ENCODE measurements at regions not wholly inside any gene's neighbourhood (a gene's known extent, or its start where the extent isn't known, plus 50 kb on each side); places are given as distances from the start of the nearest gene placed in this dataset.

DNA sequence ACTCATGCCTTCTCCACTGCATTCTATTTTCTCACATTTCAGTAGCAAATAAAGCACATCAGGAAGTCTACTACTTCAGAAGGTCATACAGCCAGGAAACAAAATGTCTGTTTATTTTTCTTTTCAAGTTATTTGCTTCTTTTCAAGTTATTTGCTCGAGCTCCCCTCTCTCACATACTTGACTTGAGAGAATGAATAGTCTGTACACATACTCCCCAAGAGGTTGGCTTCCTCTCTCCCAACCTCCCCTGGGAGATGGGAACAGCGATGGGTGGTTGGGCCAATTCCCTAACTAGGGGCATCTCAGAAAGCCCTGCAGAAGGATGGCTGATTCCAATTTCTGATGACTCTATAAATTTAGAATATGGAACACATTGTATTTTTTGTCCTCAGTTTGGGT is 64.7 kb upstream of the PTPN13 start:
- no peak for DNase-seq
- Histone ChIP-seq H3K27me3 (ENCODE audit: control insufficient read depth, insufficient read depth, low read length) (no peaks in the 10 kb centered on the region), H3K36me3 (replicated peaks; ENCODE audit: control insufficient read depth, insufficient read depth, low read length) (no peaks in the 10 kb centered on the region), H3K4me3 (ENCODE audit: insufficient read depth, low read depth, low read length) (no peak overlapping the region)

DNA sequence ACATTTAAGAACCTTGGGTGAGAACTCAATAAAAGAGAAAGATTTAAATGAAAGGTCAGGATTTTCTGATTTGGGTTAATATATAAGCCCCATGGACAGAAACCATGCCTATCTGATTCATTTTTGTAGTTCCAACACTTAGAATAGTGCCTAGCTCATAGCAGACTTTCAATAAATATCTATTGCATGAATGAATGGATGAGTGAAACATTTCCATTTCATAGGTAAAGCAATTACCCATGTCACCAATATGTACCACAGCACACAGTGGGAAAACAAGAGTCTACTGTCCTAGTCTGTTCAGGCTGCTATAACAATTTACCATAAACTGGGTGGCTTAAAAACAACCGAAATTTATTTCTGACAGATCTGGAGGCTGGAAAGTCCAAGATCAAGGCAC is 63.9 kb upstream of the PTPN13 start:
- no peaks in the 10 kb centered on the region for H3K36me3 ChIP-seq (replicated peaks; ENCODE audit: control insufficient read depth, insufficient read depth, low read length)
- no peak overlapping the region for H3K4me3 ChIP-seq (ENCODE audit: insufficient read depth, low read depth, low read length)
- DNase-seq: no peak
- no peaks in the 10 kb centered on the region for H3K27me3 ChIP-seq (ENCODE audit: control insufficient read depth, insufficient read depth, low read length)

GRCh38 chr4:86531440-86531839 is 62.7 kb upstream of the PTPN13 start:
- H3K36me3 ChIP-seq (replicated peaks; ENCODE audit: control insufficient read depth, insufficient read depth, low read length): no peaks in the 10 kb centered on the region
- no peaks in the 10 kb centered on the region for H3K27me3 ChIP-seq (ENCODE audit: control insufficient read depth, insufficient read depth, low read length)
- no peak for DNase-seq
- H3K4me3 ChIP-seq (ENCODE audit: insufficient read depth, low read depth, low read length): no peak overlapping the region

GRCh38 chr4:86532851-86533250 is 61.3 kb upstream of the PTPN13 start:
- H3K4me3 ChIP-seq (ENCODE audit: insufficient read depth, low read depth, low read length): no peak overlapping the region
- no peaks in the 10 kb centered on the region for H3K36me3 ChIP-seq (replicated peaks; ENCODE audit: control insufficient read depth, insufficient read depth, low read length)
- DNase-seq: no peak
- no peaks in the 10 kb centered on the region for H3K27me3 ChIP-seq (ENCODE audit: control insufficient read depth, insufficient read depth, low read length)

DNA sequence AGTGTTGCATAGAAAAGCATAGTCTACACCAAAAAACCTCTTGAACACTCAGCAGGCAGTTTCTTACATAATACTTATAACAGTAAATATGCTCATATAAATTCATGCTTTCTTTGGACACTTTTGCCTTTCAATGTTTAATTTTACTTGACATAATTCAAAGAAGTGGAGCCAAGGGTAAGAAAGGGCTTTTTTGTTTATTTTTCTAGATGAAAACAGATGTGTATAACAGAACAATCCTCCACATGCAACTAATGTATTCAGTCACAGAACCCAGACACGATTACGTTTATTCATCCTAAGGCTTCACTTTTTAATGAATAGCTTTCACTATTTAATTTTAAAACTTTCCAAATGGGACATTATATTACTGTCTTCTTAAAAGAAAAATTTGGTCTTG is 58.0 kb upstream of the PTPN13 start:
- H3K4me3 ChIP-seq (ENCODE audit: insufficient read depth, low read depth, low read length): no peak overlapping the region
- DNase-seq: no peak
- H3K36me3 ChIP-seq (replicated peaks; ENCODE audit: control insufficient read depth, insufficient read depth, low read length): no peaks in the 10 kb centered on the region
- H3K27me3 ChIP-seq (ENCODE audit: control insufficient read depth, insufficient read depth, low read length): no peaks in the 10 kb centered on the region; the same call in 1 of the 2 replicates

DNA sequence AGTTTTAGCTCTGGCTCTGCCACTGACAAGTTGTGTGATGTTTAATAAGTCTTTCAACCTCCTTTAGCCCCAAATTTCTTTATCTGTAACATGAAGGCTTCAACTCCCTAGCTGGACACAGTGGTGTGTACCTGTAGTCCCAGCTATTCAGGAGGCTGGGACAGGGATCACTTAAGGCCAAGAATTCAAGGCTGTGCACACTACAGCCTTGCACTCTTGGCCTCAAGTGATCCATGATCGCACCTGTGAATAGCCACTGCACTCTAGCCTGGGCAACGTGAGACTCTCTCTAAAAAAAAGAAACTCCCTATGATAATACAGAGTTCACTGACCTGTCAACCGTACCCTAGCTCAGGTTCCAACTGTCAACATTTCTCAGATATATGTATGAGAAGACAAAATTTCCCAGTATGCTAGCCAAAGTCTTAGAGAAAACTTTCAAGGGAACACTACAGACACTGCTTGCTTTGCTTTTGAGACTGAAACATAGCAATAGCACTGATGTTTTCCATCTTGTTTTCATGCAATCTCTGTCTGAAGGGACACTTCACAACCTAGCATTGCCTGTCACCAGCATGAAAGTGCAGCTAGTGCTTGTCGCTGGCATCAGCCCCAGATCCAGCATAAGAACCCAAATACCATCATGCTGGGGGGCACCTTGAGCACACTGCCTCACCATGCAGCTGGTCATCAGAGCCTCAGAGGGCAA is 51.6 kb upstream of the PTPN13 start:
- Histone ChIP-seq H3K36me3 (replicated peaks; ENCODE audit: control insufficient read depth, insufficient read depth, low read length) (no peaks in the 10 kb centered on the region), H3K4me3 (ENCODE audit: insufficient read depth, low read depth, low read length) (no peak overlapping the region), H3K27me3 (ENCODE audit: control insufficient read depth, insufficient read depth, low read length) (no peaks in the 10 kb centered on the region; the same call in 1 of the 2 replicates)
- DNase-seq: no peak

DNA sequence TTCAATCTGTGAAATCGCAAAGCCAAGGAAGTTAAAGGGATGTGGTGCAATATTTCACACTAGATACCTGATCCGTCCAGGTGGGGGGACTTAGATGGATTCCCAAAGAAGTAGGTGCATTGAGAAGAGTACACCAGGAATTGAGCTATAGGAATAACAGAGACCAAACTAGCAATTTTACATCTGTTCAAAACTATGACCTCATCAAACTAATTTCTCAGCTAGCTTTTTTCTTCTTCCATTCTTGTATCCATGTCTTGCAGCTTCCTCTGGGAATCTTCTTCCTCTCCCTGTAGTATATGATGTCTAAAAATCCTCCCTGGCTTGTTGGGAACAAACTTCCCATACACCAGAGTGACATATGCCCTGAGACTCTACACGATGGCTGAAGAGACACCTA is 51.0 kb upstream of the PTPN13 start:
- Histone ChIP-seq H3K36me3 (replicated peaks; ENCODE audit: control insufficient read depth, insufficient read depth, low read length) (no peaks in the 10 kb centered on the region), H3K27me3 (ENCODE audit: control insufficient read depth, insufficient read depth, low read length) (no peaks in the 10 kb centered on the region; the same call in 1 of the 2 replicates), H3K4me3 (ENCODE audit: insufficient read depth, low read depth, low read length) (no peak overlapping the region)
- DNase-seq: no peak

GRCh38 chr4:86543560-86544309 is 50.4 kb upstream of the PTPN13 start:
- Histone ChIP-seq H3K36me3 (replicated peaks; ENCODE audit: control insufficient read depth, insufficient read depth, low read length) (no peaks in the 10 kb centered on the region), H3K4me3 (ENCODE audit: insufficient read depth, low read depth, low read length) (no peak overlapping the region), H3K27me3 (ENCODE audit: control insufficient read depth, insufficient read depth, low read length) (no peaks in the 10 kb centered on the region; the same call in 1 of the 2 replicates)
- no peak for DNase-seq

GRCh38 chr4:86544310-86544966 is 49.7 kb upstream of the PTPN13 start:
- no peaks in the 10 kb centered on the region for H3K36me3 ChIP-seq (replicated peaks; ENCODE audit: control insufficient read depth, insufficient read depth, low read length)
- no peak overlapping the region for H3K4me3 ChIP-seq (ENCODE audit: insufficient read depth, low read depth, low read length)
- no peaks in the 10 kb centered on the region; the same call in 1 of the 2 replicates for H3K27me3 ChIP-seq (ENCODE audit: control insufficient read depth, insufficient read depth, low read length)
- DNase-seq: no peak

Data from H7 (cell line).